ENCODE measurements at regions not wholly inside any gene's neighbourhood (a gene's known extent, or its start where the extent isn't known, plus 50 kb on each side); places are given as distances from the start of the nearest gene placed in this dataset.

DNA sequence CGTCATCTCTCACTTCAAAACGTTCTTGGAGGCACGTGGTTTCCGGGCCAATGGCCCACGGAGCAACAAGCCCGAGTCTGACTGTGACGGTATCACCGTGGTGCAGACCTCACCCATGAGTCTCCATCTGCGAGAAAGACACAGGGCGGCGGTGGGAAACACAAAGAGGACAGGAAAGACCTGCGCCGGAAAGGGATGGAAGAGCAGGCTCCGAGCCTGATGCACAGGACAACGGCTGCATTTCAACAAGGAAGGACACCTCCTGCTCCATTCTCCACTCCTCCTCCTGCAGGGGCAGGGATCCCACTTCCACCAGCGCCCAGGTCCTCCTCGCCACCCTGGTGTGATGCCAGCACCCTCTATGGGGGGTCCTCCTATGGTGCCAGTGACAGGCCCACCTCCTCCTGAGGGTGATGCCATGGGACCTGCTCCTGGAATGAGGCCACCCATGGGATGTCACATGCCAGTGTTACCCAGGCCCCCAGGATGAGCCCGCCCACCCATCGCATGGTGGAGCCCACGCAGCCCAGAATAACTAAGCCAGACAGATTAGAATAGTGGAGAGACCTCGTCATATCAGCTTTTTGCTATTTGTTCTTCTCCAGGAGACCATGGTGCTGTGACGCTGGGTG is 73.0 kb upstream of the PCSK6 start:
- no peak for TF ChIP-seq CTCF (conservative IDR thresholded peaks at IDR 0.05 in 1 of 2, IDR thresholded peaks at IDR 0.05 in 1 of 2; ENCODE audit: extremely low read depth in 1 of 2, insufficient read depth in 1 of 2, low read depth in 1 of 2, low read length in 2 of 2)
- TF ChIP-seq EZH2 (IDR thresholded peaks at IDR 0.05; ENCODE audit: borderline replicate concordance, low read length): no peak
